ENCODE measurements at regions not wholly inside any gene's neighbourhood (a gene's known extent, or its start where the extent isn't known, plus 50 kb on each side); places are given as distances from the start of the nearest gene placed in this dataset.

DNA sequence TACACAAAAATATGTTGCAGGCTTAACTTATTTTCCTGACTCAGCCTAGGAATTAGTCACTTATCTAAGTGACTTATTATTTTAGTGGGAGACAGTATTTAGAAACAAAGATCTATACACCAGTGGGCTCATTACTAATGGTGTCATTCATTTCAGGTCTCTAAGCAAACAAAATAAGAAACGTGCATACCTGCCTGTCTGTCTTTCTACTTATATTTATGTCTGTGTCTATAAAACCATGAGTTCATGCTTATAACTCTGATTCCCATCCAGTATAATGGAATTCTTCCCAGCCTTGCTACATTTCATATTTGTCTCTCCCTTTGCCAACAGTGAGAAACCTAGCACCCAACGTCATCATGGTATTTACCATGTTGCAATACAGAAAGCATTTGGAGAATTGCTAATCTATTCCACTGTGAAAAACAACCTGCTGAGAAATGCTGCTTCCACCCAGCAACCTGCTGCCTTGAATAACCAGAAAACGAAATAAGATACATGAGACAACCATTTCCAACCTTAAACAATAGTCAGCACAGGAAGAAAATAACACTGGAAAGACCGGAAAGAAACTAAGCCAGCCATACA is 501.0 kb downstream of the GLRX3 start:
- no peak for TF ChIP-seq EZH2 (IDR thresholded peaks at IDR 0.05; ENCODE audit: insufficient read depth, poor library complexity, severe bottlenecking)
- no peak for TF ChIP-seq EZH2phosphoT487 (IDR thresholded peaks at IDR 0.05; ENCODE audit: insufficient read depth, low read depth)

Data from GM23248 (cell line).